GM21367 (cell line): ENCODE measurements at regions not wholly inside any gene's neighbourhood (a gene's known extent, or its start where the extent isn't known, plus 50 kb on each side); places are given as distances from the start of the nearest gene placed in this dataset.

Experiments
- ATAC-seq: cut with Tn5 transposase; IDR thresholded peaks from one replicate; pipeline ENCODE4 v1.9.1; 2021; ENCODE audit not compliant: unreplicated experiment

DNA sequence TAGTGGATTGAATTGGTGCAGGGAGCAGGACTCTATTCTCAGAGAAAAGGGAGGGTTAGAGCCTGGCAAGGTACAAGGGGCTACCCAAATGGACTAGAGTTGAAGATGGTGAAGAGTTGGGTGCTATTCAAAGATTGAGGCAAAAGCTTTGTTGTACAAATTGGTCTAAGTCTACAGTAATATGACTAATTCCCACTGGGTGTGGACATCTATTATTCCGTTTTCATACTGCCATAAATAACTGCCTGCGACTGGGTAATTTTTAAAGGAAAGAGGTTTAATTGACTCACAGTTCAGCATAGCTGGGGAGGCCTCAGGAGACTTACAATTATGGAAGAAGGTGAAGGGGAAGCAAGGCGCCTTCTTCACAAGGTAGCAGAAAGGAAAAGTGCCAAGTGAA is 266.3 kb downstream of the TPBG start:
- no peak for ATAC-seq

DNA sequence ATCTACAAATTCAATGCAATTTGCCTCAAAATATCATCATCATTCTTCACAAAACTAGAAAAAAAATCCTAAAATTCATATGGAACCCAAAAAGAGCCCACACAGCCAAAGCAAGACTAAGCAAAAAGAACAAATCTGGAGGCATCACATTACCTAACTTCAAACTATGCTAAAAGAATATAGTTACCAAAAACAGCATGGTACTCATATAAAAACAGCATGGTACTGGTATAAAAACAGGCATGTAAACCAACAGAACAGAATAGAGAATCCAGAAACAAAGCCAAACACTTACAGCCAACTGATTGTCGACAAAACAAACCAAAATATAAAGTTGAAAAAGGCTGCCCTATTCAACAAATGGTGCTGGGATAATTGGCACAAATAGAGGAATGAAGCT is 278.1 kb downstream of the TPBG start:
- no peak for ATAC-seq

DNA sequence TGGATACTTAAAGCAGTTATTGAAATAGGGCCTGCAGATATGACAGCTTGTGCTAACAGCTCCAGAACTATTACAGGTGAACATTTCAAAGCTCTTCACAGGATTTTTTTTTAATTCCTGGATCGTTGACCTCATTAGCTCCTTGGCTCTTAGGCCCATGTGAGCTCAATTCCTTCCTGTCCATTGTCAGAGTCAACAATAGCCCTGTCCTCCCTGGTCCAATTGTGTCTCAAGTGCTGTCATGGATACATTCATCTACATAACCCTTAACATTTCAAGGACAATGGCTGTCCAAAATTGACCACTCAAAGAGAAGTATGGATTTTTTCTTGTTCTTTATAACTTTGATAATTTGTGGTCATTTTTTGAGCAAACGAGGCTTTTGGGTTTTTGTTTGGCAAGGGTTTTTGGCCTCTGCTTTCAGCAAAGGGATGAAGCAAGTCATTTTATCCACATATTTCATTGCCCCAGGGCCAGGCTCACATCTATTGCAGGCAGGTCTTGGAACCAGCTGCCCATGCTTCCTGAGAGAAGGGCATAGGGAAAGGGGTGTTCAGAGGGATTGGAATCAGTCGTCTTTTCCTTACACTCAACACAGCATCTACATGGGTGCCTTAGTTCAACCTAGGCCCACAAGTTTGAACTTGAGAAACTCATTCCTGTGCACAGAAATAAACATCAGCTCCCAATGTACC is 282.1 kb downstream of the TPBG start:
- no peak for ATAC-seq

DNA sequence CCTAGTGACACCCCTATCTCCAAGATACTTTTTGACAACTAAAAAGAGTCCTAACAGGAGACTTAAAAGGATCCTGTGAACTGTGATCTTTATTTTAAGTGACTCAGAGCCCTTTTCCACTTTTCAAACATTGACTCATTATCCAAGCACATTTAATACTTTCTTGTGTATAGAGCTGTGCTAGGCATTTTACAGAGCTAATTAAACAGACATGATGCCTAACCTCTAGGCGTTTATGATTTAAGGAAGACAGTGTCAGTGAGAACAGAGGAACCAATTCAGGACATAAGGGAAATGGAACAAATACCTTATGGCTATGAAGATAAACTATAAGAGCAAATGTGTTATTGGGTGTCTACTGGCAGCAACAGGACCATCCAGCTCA is 282.6 kb downstream of the TPBG start:
- no peak for ATAC-seq

DNA sequence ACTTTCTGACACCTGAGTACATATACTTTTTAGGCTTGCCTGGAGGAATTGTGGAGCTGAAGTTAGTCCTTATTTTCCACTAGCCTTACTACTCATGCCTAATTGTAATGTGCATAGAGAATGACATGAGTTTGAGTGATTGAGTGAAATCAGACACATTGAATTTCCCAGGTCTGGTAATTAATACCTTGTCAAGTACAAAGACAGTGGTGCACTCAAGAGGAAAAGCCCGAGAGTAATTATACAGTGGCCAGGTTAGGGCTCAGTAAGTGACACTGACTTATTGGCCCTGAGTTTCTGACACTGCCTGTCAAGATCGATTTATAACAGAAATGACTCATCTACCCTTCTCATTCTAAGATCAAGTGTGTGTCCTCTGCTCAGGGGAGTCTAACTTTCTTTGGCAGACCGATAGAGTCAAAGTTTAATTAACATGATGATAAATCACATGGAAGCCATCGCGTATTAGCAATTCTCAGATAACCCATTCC is 288.3 kb downstream of the TPBG start:
- no peak for ATAC-seq

DNA sequence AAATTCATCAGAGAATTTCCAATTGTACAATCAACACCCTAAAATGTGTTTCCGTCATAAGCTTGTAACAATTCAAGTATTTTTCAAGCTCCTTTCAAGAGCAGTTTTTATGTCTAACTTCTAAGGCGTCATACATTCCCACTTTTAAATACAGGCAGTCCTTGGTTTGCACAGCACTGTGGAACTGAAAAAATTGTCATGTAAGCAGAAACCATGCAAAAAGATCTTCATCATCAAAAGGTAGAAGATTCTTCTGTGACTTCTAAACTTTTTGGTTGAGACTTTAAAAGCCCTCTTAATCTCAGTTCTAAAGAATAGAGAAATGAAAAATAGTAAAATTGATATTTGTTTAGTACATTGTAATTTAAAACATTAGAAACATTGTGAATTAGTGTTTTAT is 315.6 kb downstream of the TPBG start:
- ATAC-seq = no peak

DNA sequence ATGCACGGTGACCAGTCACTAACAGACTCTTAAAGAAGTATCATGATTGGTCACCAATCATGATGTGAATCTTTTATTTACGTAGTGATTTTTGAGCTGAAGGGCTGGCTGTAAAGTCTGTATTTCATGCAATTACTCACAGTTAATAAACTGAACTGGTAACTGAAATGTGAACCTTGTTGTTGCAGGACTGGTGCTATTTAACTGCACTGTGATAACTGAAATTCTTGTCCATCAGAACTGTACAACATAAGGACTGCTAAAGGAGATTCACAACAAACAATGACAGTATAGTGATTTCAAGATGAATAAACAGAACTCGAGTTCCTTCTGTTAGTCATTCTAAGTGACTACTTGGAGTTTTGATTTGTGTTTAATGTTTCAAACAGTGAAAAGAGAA is 316.6 kb downstream of the TPBG start:
- no peak for ATAC-seq

DNA sequence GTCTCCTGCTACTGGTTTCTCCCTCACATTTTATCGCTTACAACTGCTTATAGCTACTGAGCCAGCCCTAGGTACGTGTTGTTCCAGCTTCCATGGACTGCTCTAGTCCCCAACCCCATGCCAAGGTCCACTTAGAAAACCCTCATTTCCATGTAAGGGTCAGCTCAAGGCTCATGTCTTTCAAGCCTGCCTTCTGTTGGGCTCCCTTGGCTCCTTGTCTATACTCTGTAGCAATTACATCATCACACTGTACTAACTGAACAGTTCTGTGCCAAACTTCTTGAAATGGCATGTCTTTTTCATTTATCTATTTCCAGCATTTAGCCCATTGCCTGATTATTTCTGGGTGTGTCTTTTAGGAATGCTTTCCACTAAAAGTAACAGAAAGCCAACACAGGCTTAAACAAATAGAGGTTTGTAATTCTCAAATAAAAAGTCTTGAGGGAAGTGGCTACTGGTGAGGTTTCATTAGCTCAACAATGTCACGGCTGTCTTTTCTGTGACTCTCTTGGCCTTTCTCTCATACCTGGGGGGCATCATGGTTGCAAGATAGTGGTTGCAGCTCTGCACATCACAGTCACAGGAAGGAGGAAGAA is 317.6 kb downstream of the TPBG start:
- ATAC-seq = no peak

DNA sequence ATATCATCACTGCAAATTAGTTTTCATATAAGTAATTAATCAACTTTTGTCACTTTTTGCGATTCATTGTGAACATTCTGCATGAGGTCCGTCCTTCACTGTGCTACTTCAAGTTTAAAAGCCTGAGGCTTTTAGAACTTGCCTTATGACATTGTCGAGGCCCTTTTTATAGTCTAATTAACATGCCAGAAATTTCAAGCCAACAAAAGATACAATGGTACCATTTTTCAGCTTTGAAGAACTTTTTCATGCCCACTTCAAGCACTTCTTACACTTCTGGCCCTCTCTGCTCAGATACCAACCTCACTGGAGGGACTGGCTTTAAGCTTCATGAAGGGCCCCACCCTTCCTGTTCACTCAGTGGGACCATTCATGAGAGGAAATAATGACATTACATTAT is 323.1 kb downstream of the TPBG start:
- no peak for ATAC-seq

DNA sequence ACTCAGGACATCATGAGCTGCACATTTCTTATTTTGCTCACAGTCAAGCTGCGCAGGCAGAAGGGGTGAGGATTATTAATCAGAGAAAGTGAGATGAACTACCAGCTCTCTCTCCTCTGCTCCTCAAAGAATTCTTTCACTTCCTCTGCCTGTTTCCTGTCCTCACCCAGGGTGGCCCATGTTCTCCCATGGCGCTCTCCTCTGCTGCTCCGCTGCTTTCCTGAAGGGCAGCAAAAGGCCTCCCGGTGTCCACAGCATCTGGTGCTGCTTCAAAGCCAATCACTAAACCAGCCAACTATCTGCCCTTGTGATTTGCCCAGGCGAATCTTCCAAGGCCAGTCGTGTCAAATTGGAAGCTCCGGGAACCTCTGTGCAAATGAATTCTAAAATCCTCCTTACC is 324.2 kb downstream of the TPBG start:
- no peak for ATAC-seq

DNA sequence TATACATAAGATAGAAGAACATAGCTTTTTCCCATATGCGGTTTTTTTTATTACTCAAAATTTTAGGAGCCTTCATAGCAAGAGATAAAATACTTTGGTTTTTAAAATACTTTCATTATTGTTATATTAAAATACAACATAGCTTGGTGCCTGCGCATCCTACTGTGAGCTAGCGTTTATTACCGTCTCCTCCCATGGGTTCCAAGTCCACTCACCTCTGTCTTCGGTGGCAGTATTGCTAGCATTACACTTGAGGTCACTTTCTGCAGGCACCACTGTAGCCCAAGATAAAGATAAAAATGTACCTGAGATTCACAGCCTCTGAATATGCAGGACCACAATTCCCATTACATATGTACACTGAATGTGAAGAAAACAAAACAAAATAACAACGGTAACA is 326.7 kb downstream of the TPBG start:
- no peak for ATAC-seq

DNA sequence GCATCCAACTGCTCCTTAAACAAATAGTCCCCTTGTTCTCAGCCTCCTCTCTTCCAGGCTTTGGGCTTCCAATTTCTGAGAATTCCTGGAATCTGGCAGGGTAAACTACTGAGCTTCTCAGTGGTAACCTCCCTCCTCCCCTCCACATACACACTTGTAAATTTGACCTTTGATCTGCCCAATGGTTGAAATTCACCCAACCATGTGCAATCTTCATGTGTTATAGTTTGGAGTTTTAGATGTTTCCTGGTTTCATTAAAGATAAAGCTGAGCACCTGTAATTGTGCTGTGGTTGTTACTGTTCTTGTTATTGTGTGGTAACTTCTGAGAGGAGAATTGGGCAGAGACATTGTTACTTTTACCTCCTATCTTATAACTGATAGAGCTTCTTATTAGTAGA is 328.4 kb downstream of the TPBG start:
- no peak for ATAC-seq

DNA sequence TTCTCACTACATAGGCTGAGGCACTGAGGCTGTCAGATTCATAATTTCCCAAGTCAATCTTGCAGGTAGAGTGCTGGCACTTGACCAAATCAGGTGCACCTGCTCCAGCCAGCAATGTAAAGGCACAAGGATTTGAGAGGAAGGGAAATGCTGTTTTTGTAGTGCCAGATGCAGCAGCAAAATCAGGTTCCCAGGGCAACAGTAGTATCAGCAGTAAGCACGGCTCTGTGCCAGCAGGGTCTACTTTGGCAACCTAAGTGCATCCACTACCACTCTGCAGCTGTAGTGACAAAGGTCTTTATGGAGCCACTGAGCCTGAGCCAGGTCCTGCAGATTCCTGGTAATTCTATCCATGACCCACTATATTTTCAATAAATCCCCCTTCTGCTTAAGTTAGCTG is 329.5 kb downstream of the TPBG start:
- ATAC-seq = no peak

DNA sequence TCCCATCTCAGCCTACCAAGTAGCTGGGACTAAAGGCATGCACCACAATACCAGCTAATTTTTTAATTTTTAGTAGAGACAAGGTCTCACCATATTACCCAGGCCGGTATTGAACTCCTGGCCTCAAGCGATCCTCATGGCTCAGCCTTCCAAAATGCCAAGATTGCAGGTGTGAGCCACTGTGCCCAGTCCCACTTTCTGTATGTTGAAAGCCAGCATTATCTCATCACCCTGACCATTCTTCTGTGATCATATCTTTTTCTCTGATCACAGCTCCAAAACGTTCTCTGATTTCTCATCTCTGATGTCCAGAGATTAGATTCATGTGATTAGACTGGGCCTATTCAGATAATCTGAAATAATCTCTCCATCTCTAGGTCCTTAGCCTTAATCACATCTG is 337.7 kb downstream of the TPBG start:
- ATAC-seq = no peak

DNA sequence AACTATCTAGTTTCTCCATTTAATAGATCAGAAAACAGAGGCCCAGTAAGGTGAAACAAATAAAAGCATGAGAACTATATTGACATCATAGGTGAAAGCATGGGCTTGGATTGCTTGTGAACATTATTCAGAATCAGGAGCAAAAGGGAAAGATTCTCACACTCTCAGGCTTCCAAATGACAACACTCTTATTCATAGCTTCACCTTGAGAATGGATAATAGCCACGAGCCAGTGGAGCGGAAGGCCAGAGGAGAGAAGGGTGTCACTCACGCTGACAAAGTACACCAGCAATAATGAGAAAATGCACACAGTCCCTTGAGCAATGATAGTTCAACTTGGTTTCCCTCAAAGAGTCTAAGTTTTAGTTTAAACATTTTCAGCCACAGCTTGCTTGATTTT is 339.0 kb downstream of the TPBG start:
- ATAC-seq = no peak

DNA sequence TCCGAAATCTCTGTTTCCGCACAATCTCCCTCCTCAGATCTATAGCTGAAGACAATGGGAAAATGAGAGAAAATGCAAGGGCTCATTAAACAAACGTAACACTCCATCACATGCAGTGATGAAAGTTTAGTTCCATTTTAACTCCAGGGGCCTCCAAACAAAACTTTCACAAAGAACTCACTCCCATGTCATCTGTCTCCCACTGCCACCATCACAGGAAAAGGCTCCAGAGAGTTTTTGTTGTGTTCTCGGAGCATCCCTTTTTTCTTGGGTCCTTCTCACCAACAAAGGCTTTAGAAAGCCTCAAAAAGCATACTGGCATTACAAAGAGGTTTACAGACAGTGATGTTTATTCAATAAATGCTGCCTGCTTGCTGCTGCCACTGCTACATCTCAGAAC is 339.6 kb downstream of the TPBG start:
- ATAC-seq = no peak

DNA sequence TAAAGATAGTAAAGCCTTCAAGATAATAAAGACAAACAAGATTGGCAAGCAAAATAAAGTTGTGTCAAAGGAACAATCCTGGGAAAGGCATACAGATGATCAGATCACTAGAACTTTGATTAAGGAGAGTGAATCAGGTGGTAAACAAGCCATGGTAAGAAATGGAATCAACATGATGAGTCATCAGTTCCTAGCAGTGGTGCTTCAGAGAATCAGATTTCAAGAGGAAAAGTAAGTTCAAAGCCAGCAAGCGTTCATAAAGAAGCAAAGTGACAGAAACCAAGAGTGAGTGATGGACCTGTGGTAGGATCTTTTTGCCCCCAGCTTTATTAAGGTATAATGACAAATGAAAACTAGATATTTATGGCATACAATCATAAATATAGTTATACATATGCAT is 340.4 kb downstream of the TPBG start:
- ATAC-seq = no peak

DNA sequence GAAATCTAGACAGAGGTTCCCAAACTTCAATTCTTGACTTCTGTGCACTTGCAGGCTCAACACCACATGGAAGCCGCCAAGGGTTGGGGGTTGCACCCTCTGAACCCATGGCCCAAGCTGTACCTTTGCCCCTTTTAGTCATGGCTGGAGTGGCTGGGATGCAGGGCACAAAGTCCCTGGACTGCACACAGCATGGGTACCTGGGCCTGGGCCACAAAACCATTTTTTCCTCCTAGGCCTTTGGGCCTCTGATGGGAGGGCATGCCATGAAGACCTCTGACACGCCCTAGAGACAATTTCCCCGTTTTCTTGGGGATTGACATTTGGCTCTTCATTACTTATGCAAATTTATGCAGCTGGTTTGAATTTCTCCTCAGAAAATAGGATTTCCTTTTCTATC is 342.0 kb downstream of the TPBG start:
- ATAC-seq = no peak

DNA sequence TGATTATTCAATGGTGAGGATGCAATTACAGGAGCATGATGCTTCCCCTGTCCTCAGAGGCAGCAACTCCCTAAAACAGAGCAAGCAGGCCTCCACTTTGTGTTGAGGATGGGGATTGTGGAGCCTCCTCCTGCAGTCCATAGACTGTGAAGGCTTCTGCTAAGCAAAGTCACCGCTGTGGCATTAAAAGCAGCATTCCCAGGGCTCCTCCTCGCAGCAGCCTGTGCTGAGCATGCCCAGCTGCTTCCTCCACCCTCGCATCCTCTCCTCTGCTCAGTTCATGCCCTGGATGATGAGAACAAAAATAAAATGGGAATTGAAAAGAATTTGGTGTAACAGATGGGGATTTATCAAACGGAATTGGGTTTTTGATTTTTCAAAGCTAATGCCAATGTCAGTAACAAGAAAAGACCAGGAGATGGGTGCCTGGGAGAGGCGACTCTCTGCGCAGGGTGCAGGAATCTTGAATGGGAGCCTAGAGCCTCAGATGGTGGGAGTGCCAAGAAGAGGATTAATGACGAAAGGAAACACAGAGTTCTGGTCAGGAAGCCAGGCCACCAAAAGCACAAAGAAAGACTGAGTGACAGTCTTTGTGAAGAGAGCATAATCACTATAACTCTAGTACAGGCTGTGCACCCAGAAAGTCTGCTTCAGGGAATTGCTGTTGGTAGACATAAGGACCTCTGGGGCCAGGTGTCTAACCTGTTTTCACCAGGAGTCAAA is 347.6 kb downstream of the TPBG start:
- no peak for ATAC-seq

DNA sequence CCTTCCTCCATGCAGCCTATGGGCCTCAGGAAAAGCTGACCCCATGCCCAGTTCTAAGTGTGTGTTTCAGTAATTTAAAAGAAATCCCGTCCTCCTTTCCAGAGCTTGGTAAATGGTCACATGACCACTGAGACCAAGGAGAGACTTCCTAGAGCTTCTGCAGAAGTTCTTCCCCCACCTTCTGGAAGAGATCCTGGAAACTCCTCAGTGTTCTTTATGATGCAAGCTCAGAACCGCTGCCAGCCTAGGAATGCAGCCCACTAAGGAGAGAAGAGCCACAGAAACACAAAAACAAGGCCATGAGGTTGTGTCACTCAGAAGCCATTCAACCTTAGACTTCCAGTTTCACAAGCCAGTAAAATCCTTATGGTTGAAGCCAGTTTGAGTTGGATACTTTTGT is 348.4 kb downstream of the TPBG start:
- ATAC-seq = no peak

DNA sequence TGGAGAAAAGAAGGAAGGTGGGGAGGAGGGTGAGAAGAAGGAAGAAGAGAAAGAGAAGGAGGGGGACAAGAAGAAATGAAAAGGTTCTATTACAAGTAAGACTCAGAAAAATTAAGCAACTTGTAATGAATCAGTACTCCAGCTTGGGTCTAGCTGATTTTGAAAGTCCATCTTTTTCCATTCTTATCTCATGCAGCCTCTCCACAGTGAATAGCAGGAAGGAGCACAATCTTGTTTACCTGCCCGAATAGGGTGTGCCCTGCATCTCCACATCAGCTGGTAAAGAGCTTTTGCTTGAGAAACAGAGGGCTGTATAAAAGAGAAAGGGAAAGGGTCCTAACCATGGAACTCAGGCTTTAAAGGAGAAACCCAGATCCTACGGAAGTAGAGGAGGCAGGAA is 348.8 kb downstream of the TPBG start:
- ATAC-seq = no peak

DNA sequence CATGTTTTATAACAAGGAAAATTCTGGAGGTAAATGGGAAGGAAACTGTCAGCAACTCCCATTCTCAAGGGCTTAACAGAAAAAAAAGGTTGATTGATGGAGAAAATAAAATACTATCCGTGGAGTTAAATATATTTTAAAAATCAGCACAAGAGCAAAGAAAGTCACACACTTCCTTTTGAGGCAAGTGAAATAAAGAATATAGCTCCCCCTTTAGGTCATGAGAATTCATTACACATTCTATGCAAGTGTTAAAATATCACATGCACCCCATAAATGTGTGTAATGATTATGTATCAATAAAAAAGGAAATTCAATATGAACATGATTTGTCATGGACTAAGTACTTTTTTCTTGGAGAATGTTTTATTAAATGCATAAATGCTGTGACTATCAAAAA is 349.2 kb downstream of the TPBG start:
- ATAC-seq = no peak
